Suprapubic skin (tissue), 3 donors: ENCODE measurements at regions not wholly inside any gene's neighbourhood (a gene's known extent, or its start where the extent isn't known, plus 50 kb on each side); places are given as distances from the start of the nearest gene placed in this dataset.

Experiments used
- CTCF ChIP-seq, 2 donors: fragments of 200-600 bp in 1 of 2; fragments of 450-650 bp in 1 of 2; sonication (generic) in 1 of 2; IDR thresholded peaks; one replicate each; pipeline ENCODE4 v1.5.1; 2016 to 2019; ENCODE audit warnings: antibody characterized with exemption in 2 of 2, mild to moderate bottlenecking in 1 of 2, moderate library complexity in 1 of 2
- POLR2A ChIP-seq, 2 donors: fragments of 450-650 bp; IDR thresholded peaks; one replicate each; pipeline ENCODE4 v1.6.1; 2017; ENCODE audit warnings: antibody characterized with exemption in 2 of 2, mild to moderate bottlenecking in 2 of 2, moderate library complexity in 2 of 2

- no peak for TF ChIP-seq POLR2A (IDR thresholded peaks at IDR 0.05)
- TF ChIP-seq CTCF (IDR thresholded peaks at IDR 0.05): no peak
These were observed 408.2 kb downstream of the PRR16 start for GRCh38 chr5:120872297-120872696.
